ENCODE measurements at regions not wholly inside any gene's neighbourhood (a gene's known extent, or its start where the extent isn't known, plus 50 kb on each side); places are given as distances from the start of the nearest gene placed in this dataset.

GRCh38 chr11:95304777-95305176 lies 73.8 kb upstream of the SESN3 start:
- H4K20me1 ChIP-seq (replicated peaks in 1 of 2; ENCODE audit: control insufficient read depth in 1 of 2, insufficient read depth in 2 of 2, low read length in 2 of 2), result no peaks in the 10 kb centered on the region
- no peak overlapping the region for H3K4me3 ChIP-seq (ENCODE audit: extremely low read depth in 1 of 4, insufficient read depth in 2 of 4, low read depth in 3 of 4, low read length in 4 of 4)
- H2BK5ac ChIP-seq (ENCODE audit: low read depth, low read length), result no peak overlapping the region
- no peaks in the 10 kb centered on the region for H3K23me2 ChIP-seq (ENCODE audit: low read depth, low read length)
- no peak overlapping the region for H4K8ac ChIP-seq (ENCODE audit: extremely low read depth, insufficient read depth, low read length)
- no peaks in the 10 kb centered on the region for H3K9me3 ChIP-seq (ENCODE audit: insufficient read depth in 2 of 2, low read depth in 1 of 2, low read length in 1 of 2)
- H2BK120ac ChIP-seq (replicated peaks; ENCODE audit: low read depth, low read length), result no peak overlapping the region
- H2BK12ac ChIP-seq (ENCODE audit: low read depth, low read length), result no peak overlapping the region
- H3K79me1 ChIP-seq (ENCODE audit: low read depth, low read length), result no peaks in the 10 kb centered on the region
- H2BK20ac ChIP-seq (ENCODE audit: low read length), result no peak overlapping the region
- CTCF ChIA-PET (ENCODE audit: partially characterized antibody), result interaction anchor here (1.3 to 1.8 kb wide), 5 partner anchors 8 to 405 kb away, joined by 3 to 7 read pairs (median 3); no protein-coding TSS in a partner anchor
- H3K27me3 ChIP-seq (replicated peaks in 1 of 4; ENCODE audit: control insufficient read depth in 3 of 4, extremely low read depth in 1 of 4, insufficient read depth in 3 of 4, low read length in 3 of 4), result no peaks in the 10 kb centered on the region; a peak in 1 of 7 replicates
- no peak overlapping the region for H3K4me2 ChIP-seq (ENCODE audit: insufficient read depth in 1 of 2, low read depth in 2 of 2, low read length in 2 of 2)
- H3K4ac ChIP-seq (replicated peaks; ENCODE audit: insufficient read length, low read depth, low read length), result no peak overlapping the region
- POLR2A ChIA-PET (ENCODE audit: partially characterized antibody), result no interaction called here
- H3K36me3 ChIP-seq (ENCODE audit: control insufficient read depth in 2 of 4, insufficient read depth in 4 of 4, low read length in 3 of 4), result no peaks in the 10 kb centered on the region
- H2BK15ac ChIP-seq (ENCODE audit: low read length), result no peak overlapping the region
- TF ChIP-seq SRF (IDR thresholded peaks at IDR 0.05; ENCODE audit: low read depth, low read length), result no peak
- no peak for TF ChIP-seq HDAC6 (IDR thresholded peaks at IDR 0.05; ENCODE audit: low read depth, low read length)
- no peak for TF ChIP-seq NANOG (IDR thresholded peaks at IDR 0.05; ENCODE audit: insufficient read depth, low read depth, low read length, poor library complexity, severe bottlenecking)
- no peak for TF ChIP-seq E2F6 (IDR thresholded peaks at IDR 0.05)
- no peak for TF ChIP-seq GABPA (IDR thresholded peaks at IDR 0.05; ENCODE audit: borderline replicate concordance, insufficient read depth, low read length)
- TF ChIP-seq GTF2F1 (IDR thresholded peaks at IDR 0.05; ENCODE audit: borderline replicate concordance, low read depth, low read length), result no peak
- no peak for TF ChIP-seq USF2 (IDR thresholded peaks at IDR 0.05; ENCODE audit: low read length)
- no peak for TF ChIP-seq MAFK (IDR thresholded peaks at IDR 0.05; ENCODE audit: low read depth, low read length)
- H3K79me2 ChIP-seq (ENCODE audit: control insufficient read depth in 1 of 2, insufficient read depth in 2 of 2, low read length in 2 of 2), result no peaks in the 10 kb centered on the region
- no peak overlapping the region for H4K5ac ChIP-seq (ENCODE audit: insufficient read length, low read depth, low read length)
- no peak for FAIRE-seq
- H4K91ac ChIP-seq (replicated peaks; ENCODE audit: insufficient read length, low read length), result no peak overlapping the region
- no peak overlapping the region for H3K18ac ChIP-seq (ENCODE audit: extremely low read depth, low read length)
- H3K27ac ChIP-seq (ENCODE audit: low read depth, low read length), result no peak overlapping the region
- H3K9ac ChIP-seq (replicated peaks in 1 of 4; ENCODE audit: extremely low read depth in 1 of 4, low read depth in 3 of 4, low read length in 3 of 4), result no peak overlapping the region
- DNase-seq (ENCODE audit: low read depth in 1 of 2, low spot score in 2 of 2), result no peak
- H3K4me1 ChIP-seq (replicated peaks in 1 of 4; ENCODE audit: control insufficient read depth in 3 of 4, insufficient read depth in 4 of 4, low read length in 3 of 4), result peaks cover 0 to 12% (median 2%) of the 10 kb centered on the region in 4 experiments; a peak in 3 of 7 replicates
- no peak overlapping the region for H3K23ac ChIP-seq (ENCODE audit: insufficient read length)
- no peak overlapping the region for H2AK5ac ChIP-seq (ENCODE audit: low read depth, low read length)
- no peak overlapping the region for H3K14ac ChIP-seq (ENCODE audit: insufficient read length)
- no peak overlapping the region for H3K56ac ChIP-seq (replicated peaks; ENCODE audit: insufficient read length, low read depth, low read length)
- no peak overlapping the region for H2AFZ ChIP-seq (ENCODE audit: low read length)
- WGBS, 2 experiments (ENCODE audit: extremely low coverage in 1 of 2, insufficient coverage in 1 of 2, insufficient read length in 1 of 2, insufficient replicate concordance in 2 of 2, low coverage in 1 of 2, low lambda C conversion rate in 2 of 2, missing lambda C conversion rate in 1 of 2), result 94% methylated on average over 1 of the region's 1 CpG; no CpG with 5 or more reads in 1 of the 2 experiments
